ENCODE measurements at regions not wholly inside any gene's neighbourhood (a gene's known extent, or its start where the extent isn't known, plus 50 kb on each side); places are given as distances from the start of the nearest gene placed in this dataset.
"Not testable (repeated sequence)": the region's sequence is repeated elsewhere in the genome, so short reads cannot be mapped to it uniquely, and the experiment has no call there.

- no peak for DNase-seq
Observed at GRCh38 chr6:163893609-163894189, 479.2 kb downstream of the QKI start.

- no peak for DNase-seq
Observed at GRCh38 chr6:163892824-163893561, 478.5 kb downstream of the QKI start.

- no peak for DNase-seq
Observed at GRCh38 chr6:163889904-163890514, 475.5 kb downstream of the QKI start.

GRCh38 chr6:163888030-163888819 lies 473.7 kb downstream of the QKI start:
- no peak for DNase-seq

- DNase-seq: no peak
Observed at GRCh38 chr6:163886428-163886827, 471.9 kb downstream of the QKI start.

- DNase-seq: no peak
Observed at GRCh38 chr6:163883984-163884383, 469.5 kb downstream of the QKI start.

- DNase-seq: no peak
Observed at GRCh38 chr6:163878698-163879097, 464.2 kb downstream of the QKI start.

GRCh38 chr6:163877877-163878639 lies 463.5 kb downstream of the QKI start:
- DNase-seq: no peak

- peak; percentile 46 for DNase-seq
Observed at GRCh38 chr6:163876391-163876790, 461.9 kb downstream of the QKI start.

GRCh38 chr6:163874784-163875183 lies 460.3 kb downstream of the QKI start:
- no peak for DNase-seq

- peak; percentile 93 for DNase-seq
Observed at GRCh38 chr6:163872335-163872734, 457.8 kb downstream of the QKI start.

GRCh38 chr6:163871616-163872015 lies 457.1 kb downstream of the QKI start:
- DNase-seq: no peak

GRCh38 chr6:163867518-163868292 lies 453.2 kb downstream of the QKI start:
- no peak for DNase-seq

GRCh38 chr6:163866192-163866591 lies 451.7 kb downstream of the QKI start:
- no peak for DNase-seq

GRCh38 chr6:163863565-163863964 lies 449.0 kb downstream of the QKI start:
- DNase-seq: no peak

GRCh38 chr6:163862701-163863100 lies 448.2 kb downstream of the QKI start:
- peak; percentile 19 for DNase-seq

GRCh38 chr6:163861627-163862026 lies 447.1 kb downstream of the QKI start:
- DNase-seq: no peak

- DNase-seq: peak; percentile 77
Observed at GRCh38 chr6:163860287-163861081, 446.0 kb downstream of the QKI start.

- DNase-seq: not testable (repeated sequence)
Observed at GRCh38 chr6:163858870-163859269, 444.4 kb downstream of the QKI start.

- DNase-seq: no peak
Observed at GRCh38 chr6:163857421-163857820, 442.9 kb downstream of the QKI start.

- DNase-seq: no peak
Observed at GRCh38 chr6:163850874-163851273, 436.4 kb downstream of the QKI start.
